ENCODE measurements at regions not wholly inside any gene's neighbourhood (a gene's known extent, or its start where the extent isn't known, plus 50 kb on each side); places are given as distances from the start of the nearest gene placed in this dataset.

GRCh38 chr2:217223222-217223930 lies 363.5 kb upstream of the TNP1 start (continued):
- TF ChIP-seq REST (IDR thresholded peaks at IDR 0.05; ENCODE audit: low read depth, low read length): no peak
- TF ChIP-seq ZBTB33 (IDR thresholded peaks at IDR 0.05; ENCODE audit: borderline replicate concordance, low read depth): 0 out of 2 replicates have a peak, but pooled peaks have one; percentile 16
- peak; percentile 69 for TF ChIP-seq JUND (IDR thresholded peaks at IDR 0.05)
- no peak for TF ChIP-seq IRF3 (IDR thresholded peaks at IDR 0.05; ENCODE audit: low read depth, low read length)
- no peak for TF ChIP-seq ELF1 (IDR thresholded peaks at IDR 0.05)

- Histone ChIP-seq H3K9ac (no peak overlapping the region), H3K9me2 (no peaks in the 10 kb centered on the region), H3K4me3 (ENCODE audit: low read depth in 2 of 2, low read length in 1 of 2) (no peak overlapping the region), H3F3A (replicated peaks; ENCODE audit: insufficient read depth) (peaks cover 17% of the 10 kb centered on the region), H3K9me3 (no peaks in the 10 kb centered on the region), H3K4me1 (ENCODE audit: control insufficient read depth in 1 of 2, insufficient read depth in 2 of 2, low read depth in 1 of 2, low read length in 1 of 2) (peaks cover 0 to 23% of the 10 kb centered on the region in 2 experiments; a peak in 3 of 4 replicates), H3K4me2 (peak overlapping the region; percentile 41), H3K79me2 (ENCODE audit: insufficient read depth) (no peaks in the 10 kb centered on the region), H3K27me3 (ENCODE audit: insufficient read depth) (no peaks in the 10 kb centered on the region), H4K20me1 (ENCODE audit: insufficient read depth) (no peaks in the 10 kb centered on the region), H3K36me3 (replicated peaks in 1 of 2; ENCODE audit: control insufficient read depth in 1 of 2, insufficient read depth in 2 of 2, low read length in 1 of 2) (no peaks in the 10 kb centered on the region), H2AFZ (ENCODE audit: low read depth) (0 out of 2 replicates have a peak overlapping the region, but pooled peaks have one; percentile 43), H3K27ac (ENCODE audit: low read depth in 2 of 2, low read length in 1 of 2) (peak overlapping the region in 1 of 2 experiments; percentile 72; a peak in 3 of 4 replicates)
- DNase-seq: no peak
- CTCF ChIA-PET: interaction anchor here (1.0 kb wide), 1 partner anchor 28 kb away, joined by 4 read pairs; no protein-coding TSS in a partner anchor
- TF ChIP-seq IRF3 (IDR thresholded peaks at IDR 0.05; ENCODE audit: low read depth, low read length) (no peak), EZH2phosphoT487 (IDR thresholded peaks at IDR 0.05; ENCODE audit: borderline replicate concordance, low read depth) (no peak), NRF1 (IDR thresholded peaks at IDR 0.05; ENCODE audit: low read depth, low read length) (no peak), REST (IDR thresholded peaks at IDR 0.05; ENCODE audit: low read depth, low read length) (no peak), SIN3A (IDR thresholded peaks at IDR 0.05; ENCODE audit: borderline replicate concordance, low read depth, low read length) (no peak), TCF12 (IDR thresholded peaks at IDR 0.05) (no peak)
- POLR2A ChIA-PET: no interaction called here
- 92% methylated on average over 5 of the region's 5 CpGs for WGBS (ENCODE audit: low lambda C conversion rate)
These were observed 362.5 kb upstream of the TNP1 start for GRCh38 chr2:217222309-217222910.
